DND-41 (cell line): ENCODE measurements at regions not wholly inside any gene's neighbourhood (a gene's known extent, or its start where the extent isn't known, plus 50 kb on each side); places are given as distances from the start of the nearest gene placed in this dataset.

Source experiments
- EZH2 ChIP-seq: IDR thresholded peaks from 3 replicates; pipeline ENCODE4 v1.6.1; 2012; ENCODE audit warnings: borderline replicate concordance, low read depth, mild to moderate bottlenecking, moderate library complexity, low read length, inconsistent platforms; ENCODE audit not compliant: severe bottlenecking
- TF ChIP-seq, protein P1 (sequence below): IDR thresholded peaks from 2 replicates; pipeline ENCODE4 v1.5.1; 2012; ENCODE audit warnings: borderline replicate concordance, low read length, moderate library complexity, mild to moderate bottlenecking; ENCODE audit not compliant: poor library complexity, severe bottlenecking; ENCODE audit errors: extremely low read depth

DNA sequence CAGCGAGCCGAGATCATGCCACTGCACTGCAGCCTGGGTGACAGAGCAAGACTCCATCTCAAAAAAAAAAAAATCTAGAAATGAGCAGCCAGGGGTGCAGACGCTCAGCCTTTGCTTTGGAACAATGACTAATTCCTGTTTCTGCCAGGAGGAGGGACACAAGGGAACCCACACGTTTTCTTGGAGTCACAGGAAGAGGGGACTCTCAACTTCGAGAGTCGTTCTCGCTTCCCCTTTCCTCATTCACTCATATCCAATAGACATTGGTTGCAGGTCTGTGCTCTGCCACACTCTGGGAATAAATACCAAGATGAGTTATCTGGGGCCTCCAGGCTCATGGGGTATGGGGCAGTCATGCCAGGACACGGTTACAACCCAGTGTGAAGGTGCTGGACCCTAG is 91.5 kb upstream of the RREB1 start:
- TF ChIP-seq, protein P1, sequence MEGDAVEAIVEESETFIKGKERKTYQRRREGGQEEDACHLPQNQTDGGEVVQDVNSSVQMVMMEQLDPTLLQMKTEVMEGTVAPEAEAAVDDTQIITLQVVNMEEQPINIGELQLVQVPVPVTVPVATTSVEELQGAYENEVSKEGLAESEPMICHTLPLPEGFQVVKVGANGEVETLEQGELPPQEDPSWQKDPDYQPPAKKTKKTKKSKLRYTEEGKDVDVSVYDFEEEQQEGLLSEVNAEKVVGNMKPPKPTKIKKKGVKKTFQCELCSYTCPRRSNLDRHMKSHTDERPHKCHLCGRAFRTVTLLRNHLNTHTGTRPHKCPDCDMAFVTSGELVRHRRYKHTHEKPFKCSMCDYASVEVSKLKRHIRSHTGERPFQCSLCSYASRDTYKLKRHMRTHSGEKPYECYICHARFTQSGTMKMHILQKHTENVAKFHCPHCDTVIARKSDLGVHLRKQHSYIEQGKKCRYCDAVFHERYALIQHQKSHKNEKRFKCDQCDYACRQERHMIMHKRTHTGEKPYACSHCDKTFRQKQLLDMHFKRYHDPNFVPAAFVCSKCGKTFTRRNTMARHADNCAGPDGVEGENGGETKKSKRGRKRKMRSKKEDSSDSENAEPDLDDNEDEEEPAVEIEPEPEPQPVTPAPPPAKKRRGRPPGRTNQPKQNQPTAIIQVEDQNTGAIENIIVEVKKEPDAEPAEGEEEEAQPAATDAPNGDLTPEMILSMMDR, result no peak
- no peak for TF ChIP-seq EZH2
